ENCODE measurements at regions not wholly inside any gene's neighbourhood (a gene's known extent, or its start where the extent isn't known, plus 50 kb on each side); places are given as distances from the start of the nearest gene placed in this dataset.

DNA sequence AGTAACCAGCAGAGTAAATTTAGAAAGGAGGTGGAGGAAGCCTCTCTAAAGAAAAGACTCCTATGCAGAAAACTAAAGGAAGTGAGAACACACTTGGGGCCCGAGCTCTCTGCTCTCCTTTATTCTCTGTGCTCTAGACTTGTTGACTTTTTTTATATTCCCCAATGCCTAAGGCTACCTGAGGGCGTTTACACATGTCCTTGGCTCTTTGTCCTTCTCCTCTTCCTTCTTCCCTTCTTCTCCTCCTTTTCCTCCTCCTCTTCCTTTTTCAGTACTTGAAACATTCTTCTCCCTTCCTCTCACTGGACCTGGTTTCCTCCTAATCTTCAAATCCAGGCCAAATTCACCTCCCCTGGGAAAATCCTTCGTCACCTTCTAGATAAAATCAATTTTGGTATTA, 256.4 kb upstream of the TRPC7 start:
- no peak for TF ChIP-seq ZNF133 (tag by site-specific recombination; IDR thresholded peaks at IDR 0.05)
- TF ChIP-seq ZNF473 (tag by site-specific recombination; IDR thresholded peaks at IDR 0.05) = no peak
- TF ChIP-seq, protein P1, sequence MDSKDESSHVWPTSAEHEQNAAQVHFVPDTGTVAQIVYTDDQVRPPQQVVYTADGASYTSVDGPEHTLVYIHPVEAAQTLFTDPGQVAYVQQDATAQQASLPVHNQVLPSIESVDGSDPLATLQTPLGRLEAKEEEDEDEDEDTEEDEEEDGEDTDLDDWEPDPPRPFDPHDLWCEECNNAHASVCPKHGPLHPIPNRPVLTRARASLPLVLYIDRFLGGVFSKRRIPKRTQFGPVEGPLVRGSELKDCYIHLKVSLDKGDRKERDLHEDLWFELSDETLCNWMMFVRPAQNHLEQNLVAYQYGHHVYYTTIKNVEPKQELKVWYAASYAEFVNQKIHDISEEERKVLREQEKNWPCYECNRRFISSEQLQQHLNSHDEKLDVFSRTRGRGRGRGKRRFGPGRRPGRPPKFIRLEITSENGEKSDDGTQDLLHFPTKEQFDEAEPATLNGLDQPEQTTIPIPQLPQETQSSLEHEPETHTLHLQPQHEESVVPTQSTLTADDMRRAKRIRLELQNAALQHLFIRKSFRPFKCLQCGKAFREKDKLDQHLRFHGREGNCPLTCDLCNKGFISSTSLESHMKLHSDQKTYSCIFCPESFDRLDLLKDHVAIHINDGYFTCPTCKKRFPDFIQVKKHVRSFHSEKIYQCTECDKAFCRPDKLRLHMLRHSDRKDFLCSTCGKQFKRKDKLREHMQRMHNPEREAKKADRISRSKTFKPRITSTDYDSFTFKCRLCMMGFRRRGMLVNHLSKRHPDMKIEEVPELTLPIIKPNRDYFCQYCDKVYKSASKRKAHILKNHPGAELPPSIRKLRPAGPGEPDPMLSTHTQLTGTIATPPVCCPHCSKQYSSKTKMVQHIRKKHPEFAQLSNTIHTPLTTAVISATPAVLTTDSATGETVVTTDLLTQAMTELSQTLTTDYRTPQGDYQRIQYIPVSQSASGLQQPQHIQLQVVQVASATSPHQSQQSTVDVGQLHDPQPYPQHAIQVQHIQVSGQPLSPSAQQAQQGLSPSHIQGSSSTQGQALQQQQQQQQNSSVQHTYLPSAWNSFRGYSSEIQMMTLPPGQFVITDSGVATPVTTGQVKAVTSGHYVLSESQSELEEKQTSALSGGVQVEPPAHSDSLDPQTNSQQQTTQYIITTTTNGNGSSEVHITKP (tag by site-specific recombination; IDR thresholded peaks at IDR 0.05) = no peak
- no peak for TF ChIP-seq ZNF629 (tag by site-specific recombination; IDR thresholded peaks at IDR 0.05)
- TF ChIP-seq ZNF792 (tag by site-specific recombination; IDR thresholded peaks at IDR 0.05) = no peak
- TF ChIP-seq HOXA7 (CRISPR knock-in tag; IDR thresholded peaks at IDR 0.05; ENCODE audit: borderline replicate concordance) = no peak
- Histone ChIP-seq H3K36me3 (ENCODE audit: control insufficient read depth in 2 of 2, insufficient read depth in 1 of 2, low read length in 2 of 2) (no peaks in the 10 kb centered on the region), H3K27ac (ENCODE audit: extremely low read depth, low read depth, low read length) (no peak overlapping the region), H3K9me3 (ENCODE audit: control insufficient read depth, insufficient read depth, low read depth, low read length) (no peaks in the 10 kb centered on the region), H3K4me3 (ENCODE audit: low read depth, low read length) (no peak overlapping the region), H3K4me1 (ENCODE audit: control insufficient read depth, insufficient read depth, low read length) (peaks cover 5% of the 10 kb centered on the region)
- ChIA-PET CTCF (interaction anchor here (1.1 kb wide), 1 partner anchor 9 kb away, joined by 3 read pairs; no protein-coding TSS in a partner anchor), POLR2A (no interaction called here)

DNA sequence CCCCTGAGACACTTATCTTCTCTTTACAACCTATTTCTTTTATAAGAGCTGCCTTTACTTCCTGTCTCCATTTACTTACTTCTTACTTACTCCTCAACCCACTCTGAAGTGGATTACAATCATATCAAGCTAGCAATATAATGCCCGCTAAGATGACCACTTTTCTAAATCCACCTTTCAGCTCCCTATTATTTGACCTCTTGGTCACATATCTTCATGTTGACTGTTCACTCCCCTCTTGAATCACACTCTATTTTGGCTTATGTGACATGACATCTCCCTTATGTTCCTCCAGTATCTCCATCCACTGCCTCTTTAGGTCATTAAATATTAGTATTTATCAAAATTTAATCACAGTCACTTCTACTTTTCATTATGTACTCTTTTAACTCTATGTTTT, 255.3 kb upstream of the TRPC7 start:
- H3K4me3 ChIP-seq (ENCODE audit: low read depth, low read length) = no peak overlapping the region
- H3K36me3 ChIP-seq (ENCODE audit: control insufficient read depth in 2 of 2, insufficient read depth in 1 of 2, low read length in 2 of 2) = no peaks in the 10 kb centered on the region
- TF ChIP-seq SETDB1 (IDR thresholded peaks at IDR 0.05; ENCODE audit: insufficient read length, low read length) (no peak), ZNF707 (tag by site-specific recombination; IDR thresholded peaks at IDR 0.05) (no peak), ZBTB7A (tag by site-specific recombination; IDR thresholded peaks at IDR 0.05; ENCODE audit: low read depth) (no peak), SALL2 (tag by site-specific recombination; IDR thresholded peaks at IDR 0.05; ENCODE audit: borderline replicate concordance) (no peak), ZNF394 (tag by site-specific recombination; IDR thresholded peaks at IDR 0.05; ENCODE audit: borderline replicate concordance) (no peak)
- TF ChIP-seq, protein P2, sequence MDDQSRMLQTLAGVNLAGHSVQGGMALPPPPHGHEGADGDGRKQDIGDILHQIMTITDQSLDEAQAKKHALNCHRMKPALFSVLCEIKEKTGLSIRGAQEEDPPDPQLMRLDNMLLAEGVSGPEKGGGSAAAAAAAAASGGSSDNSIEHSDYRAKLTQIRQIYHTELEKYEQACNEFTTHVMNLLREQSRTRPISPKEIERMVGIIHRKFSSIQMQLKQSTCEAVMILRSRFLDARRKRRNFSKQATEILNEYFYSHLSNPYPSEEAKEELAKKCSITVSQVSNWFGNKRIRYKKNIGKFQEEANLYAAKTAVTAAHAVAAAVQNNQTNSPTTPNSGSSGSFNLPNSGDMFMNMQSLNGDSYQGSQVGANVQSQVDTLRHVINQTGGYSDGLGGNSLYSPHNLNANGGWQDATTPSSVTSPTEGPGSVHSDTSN (CRISPR knock-in tag; IDR thresholded peaks at IDR 0.05) = no peak
- H3K4me1 ChIP-seq (ENCODE audit: control insufficient read depth, insufficient read depth, low read length) = peaks cover 5% of the 10 kb centered on the region
- H3K9me3 ChIP-seq (ENCODE audit: control insufficient read depth, insufficient read depth, low read depth, low read length) = no peaks in the 10 kb centered on the region
- H3K27ac ChIP-seq (ENCODE audit: extremely low read depth, low read depth, low read length) = no peak overlapping the region
- ChIA-PET POLR2A (no interaction called here), CTCF (interaction anchor here (1.1 kb wide), 1 partner anchor 66 kb away, joined by 4 read pairs; no protein-coding TSS in a partner anchor)

DNA sequence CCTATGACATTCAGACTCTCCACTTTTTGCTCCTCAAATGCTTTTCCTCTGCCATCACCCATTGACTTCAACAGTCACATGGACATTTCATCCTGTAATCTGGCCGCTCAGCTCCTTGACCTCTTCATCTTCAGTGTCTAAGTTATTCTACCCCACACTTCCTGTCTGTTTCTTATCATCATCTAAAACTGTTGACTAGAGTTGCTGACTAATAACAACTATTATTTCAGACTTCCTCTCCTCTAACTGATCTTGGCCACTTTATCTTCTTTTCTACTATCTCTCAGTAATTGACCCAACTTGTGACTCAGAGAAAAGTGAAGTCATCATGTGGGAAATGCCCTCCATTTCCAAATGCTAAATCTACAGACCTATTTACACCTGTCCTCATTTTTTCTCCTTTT, 254.7 kb upstream of the TRPC7 start:
- no peaks in the 10 kb centered on the region for H3K36me3 ChIP-seq (ENCODE audit: control insufficient read depth in 2 of 2, insufficient read depth in 1 of 2, low read length in 2 of 2)
- H3K4me1 ChIP-seq (ENCODE audit: control insufficient read depth, insufficient read depth, low read length) = peaks cover 5% of the 10 kb centered on the region
- ChIA-PET CTCF (interaction anchor here (1.1 to 1.3 kb wide), 2 partner anchors 66 to 195 kb away, joined by 3 to 4 read pairs; no protein-coding TSS in a partner anchor), POLR2A (no interaction called here)
- no peak overlapping the region for H3K4me3 ChIP-seq (ENCODE audit: low read depth, low read length)
- no peak overlapping the region for H3K27ac ChIP-seq (ENCODE audit: extremely low read depth, low read depth, low read length)
- no peaks in the 10 kb centered on the region for H3K9me3 ChIP-seq (ENCODE audit: control insufficient read depth, insufficient read depth, low read depth, low read length)
- 0 out of 2 replicates have a peak, but pooled peaks have one; percentile 48 for TF ChIP-seq RBAK (tag by site-specific recombination; IDR thresholded peaks at IDR 0.05)
- TF ChIP-seq ZNF121 (tag by site-specific recombination; IDR thresholded peaks at IDR 0.05) = no peak
- no peak for TF ChIP-seq ZNF114 (tag by site-specific recombination; IDR thresholded peaks at IDR 0.05)
- TF ChIP-seq, protein P3, sequence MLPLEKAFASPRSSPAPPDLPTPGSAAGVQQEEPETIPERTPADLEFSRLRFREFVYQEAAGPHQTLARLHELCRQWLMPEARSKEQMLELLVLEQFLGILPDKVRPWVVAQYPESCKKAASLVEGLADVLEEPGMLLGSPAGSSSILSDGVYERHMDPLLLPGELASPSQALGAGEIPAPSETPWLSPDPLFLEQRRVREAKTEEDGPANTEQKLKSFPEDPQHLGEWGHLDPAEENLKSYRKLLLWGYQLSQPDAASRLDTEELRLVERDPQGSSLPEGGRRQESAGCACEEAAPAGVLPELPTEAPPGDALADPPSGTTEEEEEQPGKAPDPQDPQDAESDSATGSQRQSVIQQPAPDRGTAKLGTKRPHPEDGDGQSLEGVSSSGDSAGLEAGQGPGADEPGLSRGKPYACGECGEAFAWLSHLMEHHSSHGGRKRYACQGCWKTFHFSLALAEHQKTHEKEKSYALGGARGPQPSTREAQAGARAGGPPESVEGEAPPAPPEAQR (tag by site-specific recombination; IDR thresholded peaks at IDR 0.05) = no peak
- TF ChIP-seq HOXD13 (CRISPR knock-in tag; IDR thresholded peaks at IDR 0.05; ENCODE audit: borderline replicate concordance) = no peak
- peak; percentile 64; the same call in 1 of the 2 replicates for TF ChIP-seq ZFP37 (tag by site-specific recombination; IDR thresholded peaks at IDR 0.05)
- TF ChIP-seq ZNF654 (tag by site-specific recombination; IDR thresholded peaks at IDR 0.05; ENCODE audit: low read depth) = no peak
- TF ChIP-seq, protein P4, sequence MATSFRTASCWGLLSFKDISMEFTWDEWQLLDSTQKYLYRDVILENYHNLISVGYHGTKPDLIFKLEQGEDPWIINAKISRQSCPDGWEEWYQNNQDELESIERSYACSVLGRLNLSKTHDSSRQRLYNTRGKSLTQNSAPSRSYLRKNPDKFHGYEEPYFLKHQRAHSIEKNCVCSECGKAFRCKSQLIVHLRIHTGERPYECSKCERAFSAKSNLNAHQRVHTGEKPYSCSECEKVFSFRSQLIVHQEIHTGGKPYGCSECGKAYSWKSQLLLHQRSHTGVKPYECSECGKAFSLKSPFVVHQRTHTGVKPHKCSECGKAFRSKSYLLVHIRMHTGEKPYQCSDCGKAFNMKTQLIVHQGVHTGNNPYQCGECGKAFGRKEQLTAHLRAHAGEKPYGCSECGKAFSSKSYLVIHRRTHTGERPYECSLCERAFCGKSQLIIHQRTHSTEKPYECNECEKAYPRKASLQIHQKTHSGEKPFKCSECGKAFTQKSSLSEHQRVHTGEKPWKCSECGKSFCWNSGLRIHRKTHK (tag by site-specific recombination; IDR thresholded peaks at IDR 0.05) = 0 out of 2 replicates have a peak, but pooled peaks have one; percentile 10
- TF ChIP-seq ZNF394 (tag by site-specific recombination; IDR thresholded peaks at IDR 0.05; ENCODE audit: borderline replicate concordance) = no peak; the same call in 1 of the 2 replicates
- TF ChIP-seq ZNF133 (tag by site-specific recombination; IDR thresholded peaks at IDR 0.05) = no peak
- TF ChIP-seq TCF7L2 (IDR thresholded peaks at IDR 0.05; ENCODE audit: borderline replicate concordance, low read depth, low read length) = no peak
- peak; percentile 38; the same call in 1 of the 2 replicates for TF ChIP-seq ZXDB (tag by site-specific recombination; IDR thresholded peaks at IDR 0.05)

All from HEK293 (cell line).